ENCODE measurements at regions not wholly inside any gene's neighbourhood (a gene's known extent, or its start where the extent isn't known, plus 50 kb on each side); places are given as distances from the start of the nearest gene placed in this dataset.

- no peaks in the 10 kb centered on the region for H3K9me1 ChIP-seq (ENCODE audit: insufficient read depth, low read length)
- no peak for TF ChIP-seq SMC3 (IDR thresholded peaks at IDR 0.05; ENCODE audit: low read depth, low read length)
- no peak for TF ChIP-seq RFX5 (IDR thresholded peaks at IDR 0.05; ENCODE audit: low read depth, low read length)
- no peak for TF ChIP-seq NFE2L2 (IDR thresholded peaks at IDR 0.05; ENCODE audit: low read depth, low read length)
- no peak for TF ChIP-seq CHD1 (IDR thresholded peaks at IDR 0.05; ENCODE audit: low read depth, low read length)
- TF ChIP-seq RCOR1 (IDR thresholded peaks at IDR 0.05; ENCODE audit: insufficient replicate concordance, low read length): no peak
- no peak for TF ChIP-seq USF2 (IDR thresholded peaks at IDR 0.05; ENCODE audit: low read depth, low read length)
- no peak for TF ChIP-seq MAZ (IDR thresholded peaks at IDR 0.05; ENCODE audit: borderline replicate concordance, low read depth, low read length)
- no peak for TF ChIP-seq BHLHE40 (IDR thresholded peaks at IDR 0.05; ENCODE audit: low read depth, low read length)
- TF ChIP-seq ELK1 (IDR thresholded peaks at IDR 0.05; ENCODE audit: borderline replicate concordance, low read depth, low read length): no peak
- no peak for TF ChIP-seq CTCF (conservative IDR thresholded peaks at IDR 0.05; ENCODE audit: low read depth, low read length)
- no peak for TF ChIP-seq MAFK (IDR thresholded peaks at IDR 0.05; ENCODE audit: low read depth, low read length)
- no peak for TF ChIP-seq CEBPB (IDR thresholded peaks at IDR 0.05; ENCODE audit: low read depth, low read length)
- no peak for TF ChIP-seq POLR2A (IDR thresholded peaks at IDR 0.05; ENCODE audit: low read depth, low read length)
- no peak for TF ChIP-seq FOS (IDR thresholded peaks at IDR 0.05; ENCODE audit: low read depth, low read length)
- no peak for TF ChIP-seq MXI1 (IDR thresholded peaks at IDR 0.05; ENCODE audit: borderline replicate concordance, low read depth, low read length)
- TF ChIP-seq RAD21 (IDR thresholded peaks at IDR 0.05; ENCODE audit: low read length): no peak
- ATAC-seq (ENCODE audit: low read depth): no peak
- no peak overlapping the region for H2BK5ac ChIP-seq (ENCODE audit: low read depth, low read length, poor library complexity, severe bottlenecking)
- CTCF ChIA-PET: no interaction called here
- no peaks in the 10 kb centered on the region for H4K20me1 ChIP-seq (ENCODE audit: insufficient read depth, low read length)
- no peaks in the 10 kb centered on the region for H3K36me3 ChIP-seq (ENCODE audit: control insufficient read depth, insufficient read depth, low read length)
- H2BK15ac ChIP-seq (ENCODE audit: low read depth, low read length): no peak overlapping the region
- in situ Hi-C loops (cut with MboI; ENCODE audit: low sequenced_read_pairs): no loop called here
- no peak overlapping the region for H3K56ac ChIP-seq (ENCODE audit: extremely low read depth, insufficient read depth, low read length)
- DNase-seq: no peak
- no peak overlapping the region for H3K4me2 ChIP-seq (ENCODE audit: low read depth, low read length)
- WGBS, 2 experiments (ENCODE audit: extremely low coverage in 2 of 2, insufficient read length in 1 of 2): 50% methylated on average over 1 of the region's 9 CpGs; no CpG with 5 or more reads in 1 of the 2 experiments
- H4K5ac ChIP-seq (ENCODE audit: low read depth, low read length): no peak overlapping the region
- no TSS peak for BruUV-seq (replicated peaks)
- H2AK9ac ChIP-seq (replicated peaks; ENCODE audit: low read depth, low read length, poor library complexity): no peak overlapping the region
- POLR2A ChIA-PET (ENCODE audit: unreplicated experiment): no interaction called here
- H2BK20ac ChIP-seq (ENCODE audit: low read depth, low read length): no peak overlapping the region
- no peak overlapping the region for H4K8ac ChIP-seq (ENCODE audit: low read depth in 2 of 2, low read length in 2 of 2)
- H3K79me1 ChIP-seq (ENCODE audit: low read depth in 1 of 2, low read length in 2 of 2): no peaks in the 10 kb centered on the region
- H3K9me3 ChIP-seq (ENCODE audit: control insufficient read depth, insufficient read depth, low read length): no peaks in the 10 kb centered on the region
- no peak overlapping the region for H3K4me3 ChIP-seq (ENCODE audit: insufficient read depth, low read depth, low read length)
- H3K14ac ChIP-seq (replicated peaks; ENCODE audit: low read depth, low read length): no peak overlapping the region
- H3K23ac ChIP-seq (ENCODE audit: low read depth, low read length): no peak overlapping the region
- H3K9ac ChIP-seq (ENCODE audit: low read depth, low read length): no peak overlapping the region
- no peak overlapping the region for H2BK120ac ChIP-seq (ENCODE audit: low read depth, low read length)
- H2AK5ac ChIP-seq (ENCODE audit: low read depth, low read length): no peak overlapping the region
- no peak overlapping the region for H3K4ac ChIP-seq (ENCODE audit: low read depth, low read length)
- no peak overlapping the region for H4K91ac ChIP-seq (ENCODE audit: insufficient read depth, low read depth, low read length)
- no peak overlapping the region for H3K27ac ChIP-seq (ENCODE audit: insufficient read depth, low read length)
- dilution Hi-C loops (cut with HindIII; ENCODE audit: low sequenced_read_pairs, unreplicated experiment): no loop called here
- H3K27me3 ChIP-seq (ENCODE audit: control insufficient read depth, insufficient read depth, low read length): no peaks in the 10 kb centered on the region; the same call in none of the 2 replicates
- no peaks in the 10 kb centered on the region for H3K4me1 ChIP-seq (ENCODE audit: control insufficient read depth, insufficient read depth, low read length)
- no peak overlapping the region for H3K18ac ChIP-seq (ENCODE audit: low read depth, low read length)
- no peak overlapping the region for H2AFZ ChIP-seq (replicated peaks; ENCODE audit: low read length, poor library complexity)
- intact Hi-C loops (cut with micrococcal nuclease): no loop called here
Observed at GRCh38 chr1:36561361-36561724, 78.6 kb upstream of the CSF3R start.

Data from IMR-90 (cell line).